ENCODE measurements at regions not wholly inside any gene's neighbourhood (a gene's known extent, or its start where the extent isn't known, plus 50 kb on each side); places are given as distances from the start of the nearest gene placed in this dataset.
"Not testable (repeated sequence)": the region's sequence is repeated elsewhere in the genome, so short reads cannot be mapped to it uniquely, and the experiment has no call there.

DNA sequence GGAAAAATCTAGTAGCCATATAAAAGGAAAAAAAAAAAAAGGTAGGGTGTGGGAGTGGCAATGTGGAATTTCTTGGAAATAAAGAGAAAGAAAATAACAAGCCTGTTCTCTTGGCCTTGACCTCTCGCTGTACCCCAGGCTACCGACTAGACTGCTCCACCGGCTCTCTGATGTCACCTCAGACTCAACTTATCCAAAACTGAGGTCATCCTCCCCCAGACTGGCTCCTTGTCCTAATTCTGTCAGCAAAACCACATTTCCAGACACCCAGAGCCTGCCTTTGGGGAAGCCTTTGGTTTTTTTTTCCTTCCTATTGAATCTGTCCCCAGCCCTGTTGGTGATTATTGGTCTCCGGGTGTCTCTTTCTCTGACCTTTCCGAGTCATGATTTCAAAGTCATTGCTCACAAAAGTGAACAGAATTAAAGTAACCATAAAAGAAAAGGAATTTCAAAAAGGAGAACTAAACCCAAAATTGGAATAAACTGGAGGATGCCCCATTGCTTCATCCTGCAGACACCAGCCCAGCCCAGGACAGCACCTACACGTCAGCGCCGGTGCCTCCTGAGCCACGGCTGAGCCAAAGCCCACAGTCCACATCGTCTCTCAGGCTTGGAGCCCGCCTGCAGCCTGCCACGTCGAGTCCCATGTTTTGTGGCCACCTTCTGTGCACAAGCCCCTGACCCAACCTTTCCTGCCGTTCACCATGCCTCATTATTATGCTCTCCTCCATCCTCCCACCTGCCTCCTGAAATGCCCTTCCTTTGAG is 170.7 kb downstream of the MYLK4 start:
- TF ChIP-seq, protein P1, sequence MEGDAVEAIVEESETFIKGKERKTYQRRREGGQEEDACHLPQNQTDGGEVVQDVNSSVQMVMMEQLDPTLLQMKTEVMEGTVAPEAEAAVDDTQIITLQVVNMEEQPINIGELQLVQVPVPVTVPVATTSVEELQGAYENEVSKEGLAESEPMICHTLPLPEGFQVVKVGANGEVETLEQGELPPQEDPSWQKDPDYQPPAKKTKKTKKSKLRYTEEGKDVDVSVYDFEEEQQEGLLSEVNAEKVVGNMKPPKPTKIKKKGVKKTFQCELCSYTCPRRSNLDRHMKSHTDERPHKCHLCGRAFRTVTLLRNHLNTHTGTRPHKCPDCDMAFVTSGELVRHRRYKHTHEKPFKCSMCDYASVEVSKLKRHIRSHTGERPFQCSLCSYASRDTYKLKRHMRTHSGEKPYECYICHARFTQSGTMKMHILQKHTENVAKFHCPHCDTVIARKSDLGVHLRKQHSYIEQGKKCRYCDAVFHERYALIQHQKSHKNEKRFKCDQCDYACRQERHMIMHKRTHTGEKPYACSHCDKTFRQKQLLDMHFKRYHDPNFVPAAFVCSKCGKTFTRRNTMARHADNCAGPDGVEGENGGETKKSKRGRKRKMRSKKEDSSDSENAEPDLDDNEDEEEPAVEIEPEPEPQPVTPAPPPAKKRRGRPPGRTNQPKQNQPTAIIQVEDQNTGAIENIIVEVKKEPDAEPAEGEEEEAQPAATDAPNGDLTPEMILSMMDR (IDR thresholded peaks at IDR 0.05; ENCODE audit: insufficient read depth, low read depth, low read length, missing control alignments), result no peak

DNA sequence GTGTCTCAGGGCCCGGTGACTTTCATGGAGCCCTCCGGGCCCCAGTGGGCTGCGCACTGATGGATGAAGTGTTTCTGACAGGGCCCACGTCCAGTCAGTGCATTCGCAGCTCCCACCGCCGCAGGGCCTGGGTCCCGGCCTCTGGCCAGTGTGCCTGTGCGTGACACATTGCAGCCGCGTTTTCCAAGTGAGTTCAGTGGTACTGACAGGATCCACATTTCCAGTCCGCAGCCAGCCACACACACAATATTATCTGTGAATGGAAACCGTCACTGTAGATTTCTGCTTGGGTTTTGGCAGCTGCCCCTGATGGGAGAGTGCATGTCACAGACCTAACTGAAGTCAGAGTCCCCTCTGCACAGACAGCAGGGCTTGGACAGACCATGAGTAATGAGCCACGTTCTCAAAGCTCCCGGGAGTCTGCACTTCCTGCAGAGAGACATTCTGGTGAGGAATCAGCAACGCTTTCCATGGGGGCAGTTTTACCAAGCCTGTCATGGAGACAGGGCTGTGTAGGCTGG is 171.4 kb downstream of the MYLK4 start:
- TF ChIP-seq, protein P1 (IDR thresholded peaks at IDR 0.05; ENCODE audit: insufficient read depth, low read depth, low read length, missing control alignments), result no peak

More for the DNA sequence above, 170.7 kb downstream of the MYLK4 start:
- no peak overlapping the region for H3K4me3 ChIP-seq (ENCODE audit: low read length)
- DNase-seq (ENCODE audit: low read depth), result no peak

DNA sequence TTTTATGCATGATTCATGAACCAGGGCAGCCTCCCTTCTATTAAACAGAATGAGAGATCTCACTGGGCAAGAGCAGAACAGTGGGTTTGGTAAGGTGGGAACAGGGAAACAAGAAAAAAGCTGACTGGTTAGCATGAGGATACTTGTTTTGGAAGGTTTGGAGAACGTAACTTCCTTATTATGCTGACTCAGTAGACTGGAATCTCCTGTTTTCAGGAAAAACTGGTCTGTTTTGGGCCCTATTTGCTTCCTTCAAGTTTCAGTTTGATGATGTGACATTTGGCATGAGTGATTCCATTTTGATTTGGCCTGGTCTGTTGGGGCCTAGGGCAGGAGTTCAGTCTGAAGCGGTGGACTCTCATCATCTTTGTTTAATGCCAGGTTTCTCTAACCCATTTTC is 172.0 kb downstream of the MYLK4 start:
- peak; percentile 87 for DNase-seq (ENCODE audit: low read depth)
- H3K4me3 ChIP-seq (ENCODE audit: low read length), result no peak overlapping the region
- TF ChIP-seq, protein P1 (IDR thresholded peaks at IDR 0.05; ENCODE audit: insufficient read depth, low read depth, low read length, missing control alignments), result no peak

More for the DNA sequence above, 171.4 kb downstream of the MYLK4 start:
- H3K4me3 ChIP-seq (ENCODE audit: low read length), result no peak overlapping the region
- DNase-seq (ENCODE audit: low read depth), result peak; percentile 25

- H3K4me3 ChIP-seq (ENCODE audit: low read length), result no peak overlapping the region
- TF ChIP-seq, protein P1 (IDR thresholded peaks at IDR 0.05; ENCODE audit: insufficient read depth, low read depth, low read length, missing control alignments), result no peak
- no peak for DNase-seq (ENCODE audit: low read depth)
Observed at GRCh38 chr6:2576499-2576898, 174.2 kb downstream of the MYLK4 start.

DNA sequence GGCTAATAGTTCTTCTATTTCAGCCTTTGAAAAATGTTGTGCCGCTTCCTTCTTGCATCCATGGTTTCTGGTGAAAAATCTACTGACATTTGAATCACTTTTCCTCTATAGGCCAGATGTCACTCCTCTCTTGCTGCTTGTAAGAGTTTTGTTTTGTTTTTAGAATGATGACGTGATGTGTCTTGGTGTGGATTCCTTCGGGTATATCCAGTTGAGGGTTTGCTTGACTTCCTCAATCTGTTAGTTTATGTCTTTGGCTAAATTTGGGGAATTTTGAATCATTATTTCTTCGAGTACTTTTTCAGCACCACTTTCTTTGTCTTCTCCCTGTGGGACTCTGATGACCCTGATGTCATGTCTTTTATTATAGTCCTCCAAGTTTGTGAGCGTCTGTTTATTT is 175.5 kb downstream of the MYLK4 start:
- no peak overlapping the region for H3K4me3 ChIP-seq (ENCODE audit: low read length)
- TF ChIP-seq, protein P1 (IDR thresholded peaks at IDR 0.05; ENCODE audit: insufficient read depth, low read depth, low read length, missing control alignments), result no peak
- no peak for DNase-seq (ENCODE audit: low read depth)

GRCh38 chr6:2569420-2569819 is 181.3 kb downstream of the MYLK4 start:
- not testable (repeated sequence) for DNase-seq (ENCODE audit: low read depth); H3K4me3 ChIP-seq (ENCODE audit: low read length)

- TF ChIP-seq, protein P1 (IDR thresholded peaks at IDR 0.05; ENCODE audit: insufficient read depth, low read depth, low read length, missing control alignments), result no peak
- no peak for DNase-seq (ENCODE audit: low read depth)
- H3K4me3 ChIP-seq (ENCODE audit: low read length), result no peak overlapping the region
Observed at GRCh38 chr6:2566048-2566447, 184.7 kb downstream of the MYLK4 start.

Measured in epithelial cell of esophagus (primary cell).